HEK293 (cell line): ENCODE measurements at regions not wholly inside any gene's neighbourhood (a gene's known extent, or its start where the extent isn't known, plus 50 kb on each side); places are given as distances from the start of the nearest gene placed in this dataset.

ENCODE experiments used
- CTCF ChIA-PET: fragments of 350-600 bp; formaldehyde crosslinking; extraction: SDS; loops from one replicate; lab custom pipeline; 2021; ENCODE audit warnings: antibody characterized with exemption; lab: Yijun Ruan, JAX
- POLR2A ChIA-PET: fragments of 300-600 bp; formaldehyde crosslinking; extraction: SDS; loops from one replicate; lab custom pipeline; 2020; ENCODE audit warnings: antibody characterized with exemption, inconsistent platforms; lab: Yijun Ruan, JAX
- H3K27ac ChIP-seq: fragments of 200-500 bp; sonication (Bioruptor generic); 2 replicates; pipeline ENCODE4 v1.5.1; 2014; ENCODE audit warnings: low read depth, low read length, control low read depth, inconsistent platforms; ENCODE audit errors: extremely low read depth
- H3K36me3 ChIP-seq, 2 experiments: fragments of 200-500 bp in 1 of 2; sonication (Bioruptor generic) in 1 of 2; 1 replicate in 1 of 2; 2 replicates in 1 of 2; pipeline ENCODE4 v1.5.1; 2014 to 2017; ENCODE audit warnings: inconsistent platforms in 2 of 2, low read length in 2 of 2; ENCODE audit not compliant: control insufficient read depth in 2 of 2, insufficient read depth in 1 of 2
- H3K4me1 ChIP-seq: fragments of 200-500 bp; sonication (Bioruptor generic); 2 replicates; pipeline ENCODE4 v1.5.1; 2014; ENCODE audit warnings: mild to moderate bottlenecking, low read length, inconsistent platforms; ENCODE audit not compliant: control insufficient read depth, insufficient read depth
- H3K4me3 ChIP-seq: 2 replicates; pipeline ENCODE4 v1.5.1; 2011; ENCODE audit warnings: low read depth, mild to moderate bottlenecking, control low read depth, low read length, moderate library complexity
- H3K9me3 ChIP-seq: fragments of 200-500 bp; sonication (Bioruptor generic); 2 replicates; pipeline ENCODE4 v1.5.1; 2014; ENCODE audit warnings: low read depth, low read length, inconsistent platforms; ENCODE audit not compliant: control insufficient read depth, insufficient read depth
- BCL11B ChIP-seq: fragments of 450-650 bp; formaldehyde crosslinking; IDR thresholded peaks from 2 replicates; pipeline ENCODE4 v1.5.1; 2016; ENCODE audit warnings: low read depth, missing biosample characterization, missing genetic modification characterization
- GLI4 ChIP-seq: fragments of 450-650 bp; formaldehyde crosslinking; IDR thresholded peaks from 2 replicates; pipeline ENCODE4 v1.5.1; 2016; ENCODE audit warnings: missing biosample characterization, missing genetic modification characterization
- SETDB1 ChIP-seq: IDR thresholded peaks from one replicate; pipeline ENCODE4 v1.6.1; 2017; ENCODE audit warnings: mild to moderate bottlenecking, low read length, moderate library complexity, mixed read lengths; ENCODE audit not compliant: insufficient read length
- TRIM28 ChIP-seq: IDR thresholded peaks from 2 replicates; pipeline ENCODE4 v1.6.1; 2011; ENCODE audit warnings: low read length, control low read depth, borderline replicate concordance
- ZIC2 ChIP-seq: fragments of 450-650 bp; formaldehyde crosslinking; IDR thresholded peaks from 2 replicates; pipeline ENCODE4 v1.5.1; 2016; ENCODE audit warnings: missing biosample characterization, missing genetic modification characterization
- ZNF112 ChIP-seq: fragments of 450-650 bp; formaldehyde crosslinking; IDR thresholded peaks from 2 replicates; pipeline ENCODE4 v1.5.0; 2017; ENCODE audit warnings: missing biosample characterization, missing genetic modification characterization
- ZNF133 ChIP-seq: fragments of 450-650 bp; formaldehyde crosslinking; IDR thresholded peaks from 2 replicates; pipeline ENCODE4 v1.5.1; 2016; ENCODE audit warnings: missing biosample characterization, missing genetic modification characterization
- ZNF146 ChIP-seq: fragments of 450-650 bp; formaldehyde crosslinking; IDR thresholded peaks from 2 replicates; pipeline ENCODE4 v1.5.1; 2016; ENCODE audit warnings: missing biosample characterization, missing genetic modification characterization
- ZNF211 ChIP-seq: fragments of 450-650 bp; formaldehyde crosslinking; IDR thresholded peaks from 2 replicates; pipeline ENCODE4 v1.5.1; 2016; ENCODE audit warnings: low read depth, missing biosample characterization, missing genetic modification characterization
- ZNF335 ChIP-seq: fragments of 450-650 bp; formaldehyde crosslinking; conservative IDR thresholded peaks from 2 replicates; pipeline ENCODE4 v1.5.1; 2016; ENCODE audit warnings: missing biosample characterization, missing genetic modification characterization
- ZNF341 ChIP-seq: fragments of 450-650 bp; formaldehyde crosslinking; IDR thresholded peaks from 2 replicates; pipeline ENCODE4; 2016; ENCODE audit warnings: low read depth, missing biosample characterization, missing genetic modification characterization
- ZNF354C ChIP-seq: fragments of 450-650 bp; formaldehyde crosslinking; IDR thresholded peaks from 2 replicates; pipeline ENCODE4 v1.5.1; 2016; ENCODE audit warnings: missing biosample characterization, missing genetic modification characterization, low read depth, borderline replicate concordance
- ZNF660 ChIP-seq: fragments of 450-650 bp; IDR thresholded peaks from 2 replicates; pipeline ENCODE4 v1.5.1; 2018; ENCODE audit warnings: missing biosample characterization, mild to moderate bottlenecking, missing genetic modification characterization
- ZNF791 ChIP-seq: fragments of 450-650 bp; formaldehyde crosslinking; IDR thresholded peaks from 2 replicates; pipeline ENCODE4 v1.5.1; 2016; ENCODE audit warnings: missing biosample characterization, missing genetic modification characterization
- ZNF837 ChIP-seq: fragments of 450-650 bp; formaldehyde crosslinking; IDR thresholded peaks from 2 replicates; pipeline ENCODE4 v1.5.1; 2016; ENCODE audit warnings: missing biosample characterization, missing genetic modification characterization
- ZSCAN30 ChIP-seq: fragments of 450-650 bp; IDR thresholded peaks from 2 replicates; pipeline ENCODE4 v1.5.1; 2018; ENCODE audit warnings: missing biosample characterization, mild to moderate bottlenecking, missing genetic modification characterization, moderate library complexity
- TF ChIP-seq, protein P1 (sequence below): fragments of 450-650 bp; formaldehyde crosslinking; IDR thresholded peaks from 2 replicates; pipeline ENCODE4 v1.5.1; 2016; ENCODE audit warnings: missing biosample characterization, missing genetic modification characterization
- TF ChIP-seq, protein P2 (sequence below): fragments of 450-650 bp; formaldehyde crosslinking; IDR thresholded peaks from 2 replicates; pipeline ENCODE4 v1.5.1; 2016; ENCODE audit warnings: missing biosample characterization, missing genetic modification characterization, borderline replicate concordance
- TF ChIP-seq, protein P3 (sequence below): fragments of 450-650 bp; formaldehyde crosslinking; IDR thresholded peaks from 2 replicates; pipeline ENCODE4; 2016; ENCODE audit warnings: missing biosample characterization, missing genetic modification characterization
- TF ChIP-seq, protein P4 (sequence below): fragments of 450-650 bp; formaldehyde crosslinking; IDR thresholded peaks from 2 replicates; pipeline ENCODE4 v1.5.1; 2016; ENCODE audit warnings: missing biosample characterization, missing genetic modification characterization

- TF ChIP-seq, protein P1, sequence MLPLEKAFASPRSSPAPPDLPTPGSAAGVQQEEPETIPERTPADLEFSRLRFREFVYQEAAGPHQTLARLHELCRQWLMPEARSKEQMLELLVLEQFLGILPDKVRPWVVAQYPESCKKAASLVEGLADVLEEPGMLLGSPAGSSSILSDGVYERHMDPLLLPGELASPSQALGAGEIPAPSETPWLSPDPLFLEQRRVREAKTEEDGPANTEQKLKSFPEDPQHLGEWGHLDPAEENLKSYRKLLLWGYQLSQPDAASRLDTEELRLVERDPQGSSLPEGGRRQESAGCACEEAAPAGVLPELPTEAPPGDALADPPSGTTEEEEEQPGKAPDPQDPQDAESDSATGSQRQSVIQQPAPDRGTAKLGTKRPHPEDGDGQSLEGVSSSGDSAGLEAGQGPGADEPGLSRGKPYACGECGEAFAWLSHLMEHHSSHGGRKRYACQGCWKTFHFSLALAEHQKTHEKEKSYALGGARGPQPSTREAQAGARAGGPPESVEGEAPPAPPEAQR (tag by site-specific recombination): no peak
- TF ChIP-seq ZNF133 (tag by site-specific recombination): no peak
- TF ChIP-seq ZNF146 (tag by site-specific recombination): no peak
- TF ChIP-seq ZSCAN30: no peak
- TF ChIP-seq, all 188 proteins: peak for 0
Measured at GRCh38 chr2:24423095-24423494, 62.8 kb upstream of the ITSN2 start (continued).

- Histone ChIP-seq H3K4me1 (no peaks in the 10 kb centered on the region), H3K4me3 (no peak overlapping the region), H3K27ac (no peak overlapping the region), H3K9me3 (no peaks in the 10 kb centered on the region), H3K36me3 (no peaks in the 10 kb centered on the region)
- TF ChIP-seq ZSCAN30 (no peak), ZIC2 (peak; percentile 27; the same call in 1 of the 2 replicates)
- ChIA-PET CTCF (interaction anchor here (0.7 to 3.6 kb wide), 14 partner anchors 11 to 774 kb away, joined by 3 to 26 read pairs (median 3); no protein-coding TSS in a partner anchor), POLR2A (no interaction called here)
Measured at GRCh38 chr2:24421668-24422067, 61.3 kb upstream of the ITSN2 start.

GRCh38 chr2:24420373-24420772, 60.0 kb upstream of the ITSN2 start:
- TF ChIP-seq SETDB1 (peak; percentile 91), ZNF660 (no peak), ZNF211 (tag by site-specific recombination) (no peak), ZNF341 (no peak), ZNF335 (no peak), BCL11B (no peak), ZIC2 (no peak), ZSCAN30 (no peak), TRIM28 (peak; percentile 71; the same call in 1 of the 2 replicates), ZNF112 (tag by site-specific recombination) (no peak), ZNF354C (tag by site-specific recombination) (no peak), GLI4 (tag by site-specific recombination) (no peak), ZNF791 (tag by site-specific recombination) (no peak), ZNF837 (tag by site-specific recombination) (no peak)
- TF ChIP-seq, protein P2, sequence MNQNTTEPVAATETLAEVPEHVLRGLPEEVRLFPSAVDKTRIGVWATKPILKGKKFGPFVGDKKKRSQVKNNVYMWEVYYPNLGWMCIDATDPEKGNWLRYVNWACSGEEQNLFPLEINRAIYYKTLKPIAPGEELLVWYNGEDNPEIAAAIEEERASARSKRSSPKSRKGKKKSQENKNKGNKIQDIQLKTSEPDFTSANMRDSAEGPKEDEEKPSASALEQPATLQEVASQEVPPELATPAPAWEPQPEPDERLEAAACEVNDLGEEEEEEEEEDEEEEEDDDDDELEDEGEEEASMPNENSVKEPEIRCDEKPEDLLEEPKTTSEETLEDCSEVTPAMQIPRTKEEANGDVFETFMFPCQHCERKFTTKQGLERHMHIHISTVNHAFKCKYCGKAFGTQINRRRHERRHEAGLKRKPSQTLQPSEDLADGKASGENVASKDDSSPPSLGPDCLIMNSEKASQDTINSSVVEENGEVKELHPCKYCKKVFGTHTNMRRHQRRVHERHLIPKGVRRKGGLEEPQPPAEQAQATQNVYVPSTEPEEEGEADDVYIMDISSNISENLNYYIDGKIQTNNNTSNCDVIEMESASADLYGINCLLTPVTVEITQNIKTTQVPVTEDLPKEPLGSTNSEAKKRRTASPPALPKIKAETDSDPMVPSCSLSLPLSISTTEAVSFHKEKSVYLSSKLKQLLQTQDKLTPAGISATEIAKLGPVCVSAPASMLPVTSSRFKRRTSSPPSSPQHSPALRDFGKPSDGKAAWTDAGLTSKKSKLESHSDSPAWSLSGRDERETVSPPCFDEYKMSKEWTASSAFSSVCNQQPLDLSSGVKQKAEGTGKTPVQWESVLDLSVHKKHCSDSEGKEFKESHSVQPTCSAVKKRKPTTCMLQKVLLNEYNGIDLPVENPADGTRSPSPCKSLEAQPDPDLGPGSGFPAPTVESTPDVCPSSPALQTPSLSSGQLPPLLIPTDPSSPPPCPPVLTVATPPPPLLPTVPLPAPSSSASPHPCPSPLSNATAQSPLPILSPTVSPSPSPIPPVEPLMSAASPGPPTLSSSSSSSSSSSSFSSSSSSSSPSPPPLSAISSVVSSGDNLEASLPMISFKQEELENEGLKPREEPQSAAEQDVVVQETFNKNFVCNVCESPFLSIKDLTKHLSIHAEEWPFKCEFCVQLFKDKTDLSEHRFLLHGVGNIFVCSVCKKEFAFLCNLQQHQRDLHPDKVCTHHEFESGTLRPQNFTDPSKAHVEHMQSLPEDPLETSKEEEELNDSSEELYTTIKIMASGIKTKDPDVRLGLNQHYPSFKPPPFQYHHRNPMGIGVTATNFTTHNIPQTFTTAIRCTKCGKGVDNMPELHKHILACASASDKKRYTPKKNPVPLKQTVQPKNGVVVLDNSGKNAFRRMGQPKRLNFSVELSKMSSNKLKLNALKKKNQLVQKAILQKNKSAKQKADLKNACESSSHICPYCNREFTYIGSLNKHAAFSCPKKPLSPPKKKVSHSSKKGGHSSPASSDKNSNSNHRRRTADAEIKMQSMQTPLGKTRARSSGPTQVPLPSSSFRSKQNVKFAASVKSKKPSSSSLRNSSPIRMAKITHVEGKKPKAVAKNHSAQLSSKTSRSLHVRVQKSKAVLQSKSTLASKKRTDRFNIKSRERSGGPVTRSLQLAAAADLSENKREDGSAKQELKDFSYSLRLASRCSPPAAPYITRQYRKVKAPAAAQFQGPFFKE (tag by site-specific recombination): no peak
- TF ChIP-seq, protein P3, sequence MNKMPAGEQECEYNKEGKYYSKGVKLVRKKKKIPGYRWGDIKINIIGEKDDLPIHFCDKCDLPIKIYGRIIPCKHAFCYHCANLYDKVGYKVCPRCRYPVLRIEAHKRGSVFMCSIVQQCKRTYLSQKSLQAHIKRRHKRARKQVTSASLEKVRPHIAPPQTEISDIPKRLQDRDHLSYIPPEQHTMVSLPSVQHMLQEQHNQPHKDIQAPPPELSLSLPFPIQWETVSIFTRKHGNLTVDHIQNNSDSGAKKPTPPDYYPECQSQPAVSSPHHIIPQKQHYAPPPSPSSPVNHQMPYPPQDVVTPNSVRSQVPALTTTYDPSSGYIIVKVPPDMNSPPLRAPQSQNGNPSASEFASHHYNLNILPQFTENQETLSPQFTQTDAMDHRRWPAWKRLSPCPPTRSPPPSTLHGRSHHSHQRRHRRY: no peak
- TF ChIP-seq, protein P4, sequence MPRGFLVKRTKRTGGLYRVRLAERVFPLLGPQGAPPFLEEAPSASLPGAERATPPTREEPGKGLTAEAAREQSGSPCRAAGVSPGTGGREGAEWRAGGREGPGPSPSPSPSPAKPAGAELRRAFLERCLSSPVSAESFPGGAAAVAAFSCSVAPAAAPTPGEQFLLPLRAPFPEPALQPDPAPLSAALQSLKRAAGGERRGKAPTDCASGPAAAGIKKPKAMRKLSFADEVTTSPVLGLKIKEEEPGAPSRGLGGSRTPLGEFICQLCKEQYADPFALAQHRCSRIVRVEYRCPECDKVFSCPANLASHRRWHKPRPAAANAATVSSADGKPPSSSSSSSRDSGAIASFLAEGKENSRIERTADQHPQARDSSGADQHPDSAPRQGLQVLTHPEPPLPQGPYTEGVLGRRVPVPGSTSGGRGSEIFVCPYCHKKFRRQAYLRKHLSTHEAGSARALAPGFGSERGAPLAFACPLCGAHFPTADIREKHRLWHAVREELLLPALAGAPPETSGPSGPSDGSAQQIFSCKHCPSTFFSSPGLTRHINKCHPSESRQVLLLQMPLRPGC (tag by site-specific recombination): no peak
- TF ChIP-seq, all 188 proteins: peak for 2
- Histone ChIP-seq H3K27ac (no peak overlapping the region), H3K4me1 (no peaks in the 10 kb centered on the region), H3K4me3 (no peak overlapping the region), H3K36me3 (no peaks in the 10 kb centered on the region), H3K9me3 (no peaks in the 10 kb centered on the region)
- POLR2A ChIA-PET: interaction anchor here (0.7 kb wide), 1 partner anchor 389 kb away, joined by 5 read pairs; no protein-coding TSS in a partner anchor
- CTCF ChIA-PET: interaction anchor here (0.6 to 2.3 kb wide), 4 partner anchors 10 to 533 kb away, joined by 3 to 11 read pairs (median 4); no protein-coding TSS in a partner anchor
